GM06990 (cell line): ENCODE measurements at regions not wholly inside any gene's neighbourhood (a gene's known extent, or its start where the extent isn't known, plus 50 kb on each side); places are given as distances from the start of the nearest gene placed in this dataset.

ENCODE experiments used
- DNase-seq: peaks from one replicate; pipeline ENCODE4 v3.0.0-alpha.2; 2011; ENCODE audit not compliant: insufficient read length; ENCODE audit errors: extremely low read depth
- H3K27me3 ChIP-seq: replicated peaks from 2 replicates; pipeline ENCODE4 v1.6.0; 2011; ENCODE audit warnings: low read length; ENCODE audit not compliant: control insufficient read depth, insufficient read depth
- H3K36me3 ChIP-seq: 2 replicates; pipeline ENCODE4 v1.5.1; 2011; ENCODE audit warnings: low read length; ENCODE audit not compliant: control insufficient read depth, insufficient read depth
- H3K4me3 ChIP-seq: replicated peaks from 2 replicates; pipeline ENCODE4 v1.5.1; 2011; ENCODE audit warnings: low read depth, mild to moderate bottlenecking, control low read depth, low read length
- TF ChIP-seq, protein P1 (sequence below): IDR thresholded peaks from 2 replicates; pipeline ENCODE4 v1.5.1; 2011; ENCODE audit warnings: low read length, control low read depth, mild to moderate bottlenecking, inconsistent platforms; ENCODE audit not compliant: insufficient read depth, poor library complexity, severe bottlenecking

DNA sequence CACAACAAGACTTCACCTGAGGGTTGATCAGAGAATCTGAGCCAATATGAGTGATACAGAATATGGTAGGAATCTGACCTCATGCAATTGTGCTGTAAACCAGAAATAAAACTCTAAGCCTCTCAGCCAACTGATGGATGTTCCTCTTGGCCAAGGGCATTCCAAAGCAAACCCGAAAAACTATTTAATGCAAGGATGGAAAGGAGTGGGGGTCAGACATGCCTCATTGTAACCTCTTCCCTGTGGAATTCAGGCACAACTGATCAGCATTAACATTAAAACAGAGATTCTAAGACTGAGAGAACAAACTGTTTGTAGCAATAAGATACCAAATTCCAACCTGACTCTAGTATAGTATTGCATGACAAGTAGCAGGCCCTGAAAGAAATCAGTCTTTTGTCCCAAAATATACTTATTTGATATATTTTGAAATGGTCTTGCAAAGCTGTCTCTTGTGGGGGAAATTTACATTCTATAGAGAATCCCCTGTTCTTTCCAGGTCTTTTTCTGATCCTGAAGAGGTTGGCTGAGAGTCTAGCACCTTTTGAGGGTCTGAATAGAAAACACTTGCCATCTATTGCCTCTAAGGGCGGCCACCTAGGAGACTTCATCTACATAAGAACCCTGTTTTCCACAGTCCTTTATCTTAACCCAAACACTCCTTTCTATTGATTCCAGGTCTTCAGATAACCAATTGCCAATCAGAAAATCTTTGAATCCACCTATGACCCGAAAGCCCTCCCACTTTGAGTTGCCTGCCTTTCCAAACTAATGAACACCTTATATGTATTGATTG is 50.4 kb upstream of the WDR11 start:
- no peak overlapping the region for H3K4me3 ChIP-seq
- TF ChIP-seq, protein P1, sequence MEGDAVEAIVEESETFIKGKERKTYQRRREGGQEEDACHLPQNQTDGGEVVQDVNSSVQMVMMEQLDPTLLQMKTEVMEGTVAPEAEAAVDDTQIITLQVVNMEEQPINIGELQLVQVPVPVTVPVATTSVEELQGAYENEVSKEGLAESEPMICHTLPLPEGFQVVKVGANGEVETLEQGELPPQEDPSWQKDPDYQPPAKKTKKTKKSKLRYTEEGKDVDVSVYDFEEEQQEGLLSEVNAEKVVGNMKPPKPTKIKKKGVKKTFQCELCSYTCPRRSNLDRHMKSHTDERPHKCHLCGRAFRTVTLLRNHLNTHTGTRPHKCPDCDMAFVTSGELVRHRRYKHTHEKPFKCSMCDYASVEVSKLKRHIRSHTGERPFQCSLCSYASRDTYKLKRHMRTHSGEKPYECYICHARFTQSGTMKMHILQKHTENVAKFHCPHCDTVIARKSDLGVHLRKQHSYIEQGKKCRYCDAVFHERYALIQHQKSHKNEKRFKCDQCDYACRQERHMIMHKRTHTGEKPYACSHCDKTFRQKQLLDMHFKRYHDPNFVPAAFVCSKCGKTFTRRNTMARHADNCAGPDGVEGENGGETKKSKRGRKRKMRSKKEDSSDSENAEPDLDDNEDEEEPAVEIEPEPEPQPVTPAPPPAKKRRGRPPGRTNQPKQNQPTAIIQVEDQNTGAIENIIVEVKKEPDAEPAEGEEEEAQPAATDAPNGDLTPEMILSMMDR: no peak
- DNase-seq: no peak
- no peaks in the 10 kb centered on the region for H3K36me3 ChIP-seq
- no peaks in the 10 kb centered on the region for H3K27me3 ChIP-seq
